ENCODE measurements at regions not wholly inside any gene's neighbourhood (a gene's known extent, or its start where the extent isn't known, plus 50 kb on each side); places are given as distances from the start of the nearest gene placed in this dataset.

GRCh38 chr2:118186110-118186857 lies 98.0 kb downstream of the INSIG2 start:
- no peaks in the 10 kb centered on the region for H3K9me3 ChIP-seq
- H3K4me1 ChIP-seq, result peaks cover 0 to 18% (median 0%) of the 10 kb centered on the region in 12 donors
- peak; percentile 86 to 93 (median 88) for DNase-seq
- H3K27me3 ChIP-seq, result peaks cover 0 to 18% (median 0%) of the 10 kb centered on the region in 9 donors
- 7 to 8% (median 7%) methylated on average over 52 of the region's 52 CpGs for WGBS, 4 donors
- no peaks in the 10 kb centered on the region for H3K36me3 ChIP-seq
- H3K27ac ChIP-seq, result peak overlapping the region in 11 of 12 donors; percentile 35 to 87 (median 69)
- H3K4me3 ChIP-seq, result peak overlapping the region; percentile 35 to 82 (median 66)
- intact Hi-C loops (cut with DNase I), result loop anchor here in 4 of 10 donors (5.0 to 10.0 kb wide), 3 partner anchors 99 to 131 kb away; partner anchors contain the start of gene INSIG2 (in 3 of the 4)
- peak in 1 of 12 donors; percentile 20 for TF ChIP-seq CTCF (IDR thresholded peaks at IDR 0.05)
- TF ChIP-seq POLR2A (IDR thresholded peaks at IDR 0.05), result peak in 1 of 2 donors; percentile 74
- ATAC-seq, result peak; percentile 84 to 98 (median 96)

- no peak for TF ChIP-seq POLR2A (IDR thresholded peaks at IDR 0.05)
- no peak for TF ChIP-seq CTCF (IDR thresholded peaks at IDR 0.05)
- DNase-seq, result peak; percentile 43 to 78 (median 57)
- H3K27ac ChIP-seq, result peak overlapping the region in 11 of 12 donors; percentile 35 to 87 (median 69)
- no peaks in the 10 kb centered on the region for H3K9me3 ChIP-seq
- no peaks in the 10 kb centered on the region for H3K36me3 ChIP-seq
- peaks cover 0 to 18% (median 0%) of the 10 kb centered on the region in 12 donors for H3K4me1 ChIP-seq
- H3K4me3 ChIP-seq, result peak overlapping the region; percentile 35 to 82 (median 66)
- peaks cover 0 to 18% (median 0%) of the 10 kb centered on the region in 9 donors for H3K27me3 ChIP-seq
- ATAC-seq, result peak; percentile 68 to 87 (median 82)
- intact Hi-C loops (cut with DNase I), result loop anchor here in 4 of 10 donors (5.0 to 10.0 kb wide), 3 partner anchors 98 to 131 kb away; partner anchors contain the start of gene INSIG2 (in 3 of the 4)
- WGBS, 4 donors, result 8 to 13% (median 10%) methylated on average over 31 to 33 of the region's 33 CpGs
Measured at GRCh38 chr2:118185210-118186109, 97.2 kb downstream of the INSIG2 start.

- no peaks in the 10 kb centered on the region for H3K9me3 ChIP-seq
- no peak for DNase-seq
- no peak for ATAC-seq
- H3K4me1 ChIP-seq, result peaks cover 0 to 18% (median 0%) of the 10 kb centered on the region in 12 donors
- intact Hi-C loops (cut with DNase I), result loop anchor here in 3 of 10 donors (10.0 kb wide), 2 partner anchors 99 to 129 kb away; partner anchors contain the start of gene INSIG2 (in 2 of the 3)
- WGBS, 4 donors, result 33 to 45% (median 41%) methylated on average over 9 of the region's 9 CpGs
- no peak overlapping the region for H3K4me3 ChIP-seq
- TF ChIP-seq CTCF (IDR thresholded peaks at IDR 0.05), result no peak
- TF ChIP-seq POLR2A (IDR thresholded peaks at IDR 0.05), result no peak
- H3K36me3 ChIP-seq, result no peaks in the 10 kb centered on the region
- H3K27ac ChIP-seq, result no peak overlapping the region
- peaks cover 0 to 18% (median 3%) of the 10 kb centered on the region in 9 donors for H3K27me3 ChIP-seq
Measured at GRCh38 chr2:118183381-118183780, 95.1 kb downstream of the INSIG2 start.
